AG09319 (cell line): ENCODE measurements at regions not wholly inside any gene's neighbourhood (a gene's known extent, or its start where the extent isn't known, plus 50 kb on each side); places are given as distances from the start of the nearest gene placed in this dataset.

Experiments used
- DNase-seq: peaks from one replicate; pipeline ENCODE4 v3.0.0-alpha.2; 2010; ENCODE audit warnings: low read depth; ENCODE audit errors: extremely low read depth
- TF ChIP-seq, protein P1 (sequence below): IDR thresholded peaks from 2 replicates; pipeline ENCODE4 v1.5.1; 2011; ENCODE audit warnings: low read depth, mild to moderate bottlenecking, inconsistent platforms, low read length, moderate library complexity

DNA sequence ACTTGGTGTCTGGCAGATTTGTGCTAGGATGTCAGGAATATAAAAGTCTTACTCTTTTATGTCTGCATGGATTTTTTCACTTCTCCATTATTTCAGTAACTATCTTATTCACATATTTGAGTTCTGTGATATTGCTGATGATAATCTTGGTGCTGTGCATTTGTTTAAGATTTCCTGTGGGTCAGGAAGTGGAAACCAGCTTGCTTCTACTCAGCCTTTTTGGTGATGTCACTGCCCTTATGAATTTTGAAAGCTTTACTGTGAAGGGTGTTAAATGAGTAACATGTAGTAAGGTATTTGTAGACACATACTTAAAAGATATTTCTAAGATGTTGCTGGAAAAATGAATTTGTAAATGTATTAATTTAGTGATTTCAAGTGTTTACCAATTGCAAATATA lies 69.5 kb upstream of the VOPP1 start:
- TF ChIP-seq, protein P1, sequence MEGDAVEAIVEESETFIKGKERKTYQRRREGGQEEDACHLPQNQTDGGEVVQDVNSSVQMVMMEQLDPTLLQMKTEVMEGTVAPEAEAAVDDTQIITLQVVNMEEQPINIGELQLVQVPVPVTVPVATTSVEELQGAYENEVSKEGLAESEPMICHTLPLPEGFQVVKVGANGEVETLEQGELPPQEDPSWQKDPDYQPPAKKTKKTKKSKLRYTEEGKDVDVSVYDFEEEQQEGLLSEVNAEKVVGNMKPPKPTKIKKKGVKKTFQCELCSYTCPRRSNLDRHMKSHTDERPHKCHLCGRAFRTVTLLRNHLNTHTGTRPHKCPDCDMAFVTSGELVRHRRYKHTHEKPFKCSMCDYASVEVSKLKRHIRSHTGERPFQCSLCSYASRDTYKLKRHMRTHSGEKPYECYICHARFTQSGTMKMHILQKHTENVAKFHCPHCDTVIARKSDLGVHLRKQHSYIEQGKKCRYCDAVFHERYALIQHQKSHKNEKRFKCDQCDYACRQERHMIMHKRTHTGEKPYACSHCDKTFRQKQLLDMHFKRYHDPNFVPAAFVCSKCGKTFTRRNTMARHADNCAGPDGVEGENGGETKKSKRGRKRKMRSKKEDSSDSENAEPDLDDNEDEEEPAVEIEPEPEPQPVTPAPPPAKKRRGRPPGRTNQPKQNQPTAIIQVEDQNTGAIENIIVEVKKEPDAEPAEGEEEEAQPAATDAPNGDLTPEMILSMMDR, result no peak
- DNase-seq, result no peak

DNA sequence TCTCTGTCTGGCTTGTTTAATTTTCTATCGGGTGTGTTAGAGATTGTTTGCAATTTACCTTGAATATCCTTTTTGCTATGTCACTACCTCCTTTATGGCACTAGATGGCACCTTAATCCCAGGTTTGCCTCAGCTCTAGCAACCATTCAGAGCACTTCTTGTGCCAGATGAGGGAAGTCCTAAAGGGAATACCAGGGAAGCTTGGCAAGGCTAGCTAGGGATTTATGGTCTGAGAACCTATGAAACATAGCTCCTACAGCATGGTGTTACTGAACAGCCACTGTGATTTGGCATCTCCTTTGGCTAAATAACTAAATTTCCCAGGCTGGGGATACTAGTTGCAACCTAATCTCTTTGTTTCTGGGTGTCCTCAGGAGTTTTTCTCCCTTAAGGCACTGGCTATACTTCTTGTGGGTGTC lies 69.0 kb upstream of the VOPP1 start:
- TF ChIP-seq, protein P1, result peak; percentile 68
- peak; percentile 50 for DNase-seq

DNA sequence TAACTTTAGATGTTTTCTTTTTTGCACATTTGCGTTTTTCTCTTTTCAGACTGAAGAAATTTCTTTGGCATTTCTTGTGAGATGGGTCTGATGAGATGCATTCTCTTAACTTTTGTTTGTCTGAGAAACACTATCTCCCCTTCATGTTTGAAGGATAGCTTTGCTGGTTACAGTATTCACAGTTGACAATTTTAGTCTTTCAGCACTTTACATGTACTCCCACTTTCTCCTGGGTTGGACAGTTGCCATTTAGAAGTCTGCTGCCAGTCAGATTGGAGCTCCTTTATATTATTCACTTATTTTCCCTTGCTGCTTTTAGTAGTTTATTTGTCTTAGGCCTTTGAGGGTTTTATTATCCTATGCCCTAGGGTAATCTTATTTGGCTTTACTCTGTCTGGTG lies 67.3 kb upstream of the VOPP1 start:
- DNase-seq, result no peak
- TF ChIP-seq, protein P1, result no peak

DNA sequence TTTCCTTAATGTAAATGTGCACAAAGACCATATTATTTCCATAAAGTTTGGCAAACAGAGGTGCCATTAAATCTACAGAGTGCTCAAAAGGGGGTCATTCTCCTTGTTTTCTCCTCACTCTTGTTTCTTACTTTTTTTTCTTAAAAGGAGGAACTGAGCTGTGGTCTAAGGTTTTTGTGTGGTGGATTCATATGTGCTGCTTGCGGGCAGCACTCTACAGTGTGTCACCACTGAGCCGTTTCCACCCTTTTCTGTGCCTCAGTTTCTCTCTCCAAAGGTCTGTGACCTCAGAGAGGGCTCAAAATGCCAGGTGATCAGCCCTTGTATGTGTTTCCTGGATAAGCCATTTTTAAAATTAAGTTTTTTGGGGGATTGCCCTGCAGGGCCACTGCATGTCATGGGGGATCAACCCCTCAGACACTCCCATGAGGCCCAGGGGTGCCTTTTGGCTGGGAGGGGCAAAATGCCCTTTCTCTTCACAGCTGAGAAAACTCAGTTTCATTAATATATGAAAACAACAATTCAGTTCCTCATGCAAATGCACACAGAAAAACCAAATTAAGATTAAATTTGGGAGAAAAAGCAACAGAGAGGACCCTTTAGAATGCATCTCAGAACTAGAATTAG lies 56.9 kb upstream of the VOPP1 start:
- TF ChIP-seq, protein P1, result no peak
- no peak for DNase-seq

DNA sequence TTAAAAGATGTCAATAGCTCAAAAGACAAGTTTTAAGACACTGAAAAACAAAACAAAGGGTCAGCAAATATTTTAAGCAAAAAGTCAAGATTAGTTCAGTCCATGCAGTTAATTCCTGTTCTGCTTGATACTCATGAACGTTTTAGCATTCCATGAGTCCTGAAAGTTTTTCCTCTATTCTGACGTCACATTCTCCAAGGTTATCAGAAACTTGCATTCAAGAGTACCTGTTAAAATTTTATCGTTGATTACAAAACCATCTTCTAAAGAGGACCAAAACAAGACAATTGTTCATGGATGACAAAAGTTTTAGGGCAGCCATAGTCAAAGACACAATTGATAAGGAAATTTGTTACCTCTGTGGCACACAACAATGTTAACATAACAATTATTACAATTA lies 52.5 kb upstream of the VOPP1 start:
- TF ChIP-seq, protein P1, result no peak
- no peak for DNase-seq

DNA sequence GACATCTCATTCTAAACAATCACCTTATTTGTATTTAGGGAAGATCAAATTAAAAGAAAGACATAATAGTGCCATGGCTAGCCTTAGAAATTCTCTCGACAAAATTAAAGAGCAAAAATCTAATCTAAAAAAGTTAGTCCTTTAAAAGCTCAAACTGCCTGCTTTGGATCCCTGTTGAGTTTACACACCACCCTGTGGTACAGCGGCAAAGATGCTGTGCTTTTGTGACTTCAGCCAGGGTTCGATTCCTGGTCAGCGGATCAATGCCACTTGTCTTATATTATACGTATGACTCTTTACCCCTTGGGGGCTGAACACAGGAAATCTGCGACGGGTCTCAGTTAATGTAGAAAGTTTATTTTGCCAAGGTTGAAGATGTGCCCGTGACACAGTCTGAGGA lies 51.3 kb upstream of the VOPP1 start:
- DNase-seq, result no peak
- TF ChIP-seq, protein P1, result no peak

DNA sequence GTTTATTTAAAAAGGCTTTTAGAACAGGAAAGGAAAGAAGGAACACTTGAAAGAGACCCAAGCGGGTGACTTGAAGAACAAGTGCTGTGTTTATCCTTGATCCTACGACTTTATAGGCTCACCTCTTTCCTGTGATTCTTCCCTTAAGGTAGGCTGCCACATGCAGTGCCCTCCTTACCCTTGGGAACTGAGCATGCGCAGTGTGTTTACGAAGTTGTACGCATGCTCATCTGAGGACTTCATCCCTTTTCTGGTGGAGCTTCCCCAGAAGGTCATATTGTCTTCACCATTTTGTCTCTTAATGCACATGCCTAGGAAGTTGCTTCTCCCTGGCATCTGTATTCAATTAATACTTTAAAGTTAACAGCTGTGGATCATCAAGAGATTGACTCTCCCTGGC lies 49.9 kb upstream of the VOPP1 start:
- TF ChIP-seq, protein P1, result no peak
- no peak for DNase-seq
